MCF 10A (cell line): ENCODE measurements at regions not wholly inside any gene's neighbourhood (a gene's known extent, or its start where the extent isn't known, plus 50 kb on each side); places are given as distances from the start of the nearest gene placed in this dataset.

ENCODE experiments used
- BruUV-seq: library from RNA; stranded (reverse); fragments of 400-500 nt; replicated peaks from 2 replicates; lab custom pipeline; 2021; lab: Mats Ljungman, UMichigan
- CTCF ChIA-PET: fragments of 300-600 bp; sonication (Branson Sonifier 250); formaldehyde crosslinking; extraction: SDS; loops from one replicate; lab custom pipeline; 2021; ENCODE audit warnings: antibody characterized with exemption, inconsistent platforms; lab: Yijun Ruan, JAX
- POLR2A ChIA-PET: fragments of 300-600, 350-650 bp; sonication (Branson Sonifier 250); formaldehyde crosslinking; extraction: SDS; loops from one replicate; lab custom pipeline; 2020; ENCODE audit warnings: antibody characterized with exemption, inconsistent platforms; lab: Yijun Ruan, JAX
- DNase-seq: peaks from one replicate; pipeline ENCODE4 v3.0.0-alpha.2; 2018; ENCODE audit not compliant: unreplicated experiment
- H3K27ac Mint-ChIP-seq: one replicate; pipeline ENCODE4 v1.8.0; 2022; ENCODE audit warnings: mild to moderate bottlenecking, low read depth, mixed read lengths; ENCODE audit not compliant: unreplicated experiment
- H3K27me3 Mint-ChIP-seq: one replicate; pipeline ENCODE4 v1.8.0; 2022; ENCODE audit warnings: mixed read lengths; ENCODE audit not compliant: insufficient read depth, unreplicated experiment
- H3K36me3 Mint-ChIP-seq: one replicate; pipeline ENCODE4 v1.8.0; 2022; ENCODE audit warnings: mild to moderate bottlenecking, moderate library complexity, mixed read lengths; ENCODE audit not compliant: insufficient read depth, unreplicated experiment
- H3K4me1 Mint-ChIP-seq: one replicate; pipeline ENCODE4 v1.8.0; 2022; ENCODE audit warnings: mixed read lengths; ENCODE audit not compliant: insufficient read depth, unreplicated experiment
- H3K4me3 Mint-ChIP-seq: one replicate; pipeline ENCODE4 v1.8.0; 2022; ENCODE audit warnings: mild to moderate bottlenecking, moderate library complexity, mixed read lengths; ENCODE audit not compliant: unreplicated experiment
- H3K9me3 Mint-ChIP-seq: one replicate; pipeline ENCODE4 v1.8.0; 2022; ENCODE audit warnings: mixed read lengths; ENCODE audit not compliant: unreplicated experiment
- CTCF ChIP-seq: fragments of 200-600 bp; IDR thresholded peaks from one replicate; pipeline ENCODE4 v1.8.0; 2022; ENCODE audit warnings: antibody characterized with exemption, mild to moderate bottlenecking; ENCODE audit not compliant: unreplicated experiment
- intact Hi-C: fragments of 100-400 bp; cut with micrococcal nuclease; formaldehyde crosslinking; loops from 2 replicates; pipeline ENCODE4 v1.14.1; 2022

GRCh38 chr4:186931519-186931918 lies 207.9 kb upstream of the FAT1 start:
- Mint-ChIP-seq H3K27me3 (no peaks in the 10 kb centered on the region), H3K4me3 (no peak overlapping the region), H3K27ac (no peak overlapping the region), H3K9me3 (no peaks in the 10 kb centered on the region), H3K36me3 (no peaks in the 10 kb centered on the region), H3K4me1 (peaks cover 22% of the 10 kb centered on the region)
- DNase-seq: peak; percentile 34
- BruUV-seq: no TSS peak
- ChIA-PET CTCF (interaction anchor here (1.1 to 1.2 kb wide), 2 partner anchors 208 to 262 kb away, joined by 3 read pairs; partner anchors contain the start of gene FAT1), POLR2A (interaction anchor here (0.6 to 1.5 kb wide), 6 partner anchors 11 to 491 kb away, joined by 3 to 9 read pairs (median 3); no protein-coding TSS in a partner anchor)
- no peak for TF ChIP-seq CTCF
- intact Hi-C loops: no loop called here

- no peak overlapping the region for H3K4me3 Mint-ChIP-seq
- CTCF ChIA-PET: interaction anchor here (1.1 to 1.2 kb wide), 2 partner anchors 208 to 263 kb away, joined by 3 read pairs; partner anchors contain the start of gene FAT1
- no peaks in the 10 kb centered on the region for H3K27me3 Mint-ChIP-seq
- peak overlapping the region; percentile 37 for H3K27ac Mint-ChIP-seq
- BruUV-seq: no TSS peak
- H3K36me3 Mint-ChIP-seq: no peaks in the 10 kb centered on the region
- no peak for TF ChIP-seq CTCF
- DNase-seq: no peak
- intact Hi-C loops: no loop called here
- peaks cover 29% of the 10 kb centered on the region for H3K4me1 Mint-ChIP-seq
- POLR2A ChIA-PET: interaction anchor here (0.6 to 1.9 kb wide), 4 partner anchors 11 to 252 kb away, joined by 3 to 8 read pairs (median 4); no protein-coding TSS in a partner anchor
- H3K9me3 Mint-ChIP-seq: no peaks in the 10 kb centered on the region
These were observed 208.5 kb upstream of the FAT1 start for GRCh38 chr4:186932196-186932595.

GRCh38 chr4:186932631-186933187 lies 209.1 kb upstream of the FAT1 start:
- Mint-ChIP-seq H3K36me3 (no peaks in the 10 kb centered on the region), H3K27me3 (no peaks in the 10 kb centered on the region), H3K9me3 (peaks cover 3% of the 10 kb centered on the region), H3K27ac (peak overlapping the region; percentile 37), H3K4me3 (no peak overlapping the region), H3K4me1 (peaks cover 29% of the 10 kb centered on the region)
- intact Hi-C loops: no loop called here
- ChIA-PET POLR2A (interaction anchor here (1.0 to 1.9 kb wide), 3 partner anchors 12 to 209 kb away, joined by 3 to 8 read pairs (median 6); no protein-coding TSS in a partner anchor), CTCF (no interaction called here)
- TF ChIP-seq CTCF: no peak
- BruUV-seq: no TSS peak
- peak; percentile 33 for DNase-seq

- POLR2A ChIA-PET: interaction anchor here (0.6 to 0.9 kb wide), 2 partner anchors 208 to 677 kb away, joined by 3 read pairs; no protein-coding TSS in a partner anchor
- H3K9me3 Mint-ChIP-seq: peaks cover 10% of the 10 kb centered on the region
- H3K36me3 Mint-ChIP-seq: no peaks in the 10 kb centered on the region
- no peak overlapping the region for H3K4me3 Mint-ChIP-seq
- no peak for TF ChIP-seq CTCF
- H3K27me3 Mint-ChIP-seq: no peaks in the 10 kb centered on the region
- no peak for DNase-seq
- intact Hi-C loops: no loop called here
- no TSS peak for BruUV-seq
- CTCF ChIA-PET: no interaction called here
- H3K27ac Mint-ChIP-seq: no peak overlapping the region
- peaks cover 29% of the 10 kb centered on the region for H3K4me1 Mint-ChIP-seq
These were observed 210.6 kb upstream of the FAT1 start for GRCh38 chr4:186934244-186934643.
